ENCODE measurements at regions not wholly inside any gene's neighbourhood (a gene's known extent, or its start where the extent isn't known, plus 50 kb on each side); places are given as distances from the start of the nearest gene placed in this dataset.
"Not testable (repeated sequence)": the region's sequence is repeated elsewhere in the genome, so short reads cannot be mapped to it uniquely, and the experiment has no call there.

DNA sequence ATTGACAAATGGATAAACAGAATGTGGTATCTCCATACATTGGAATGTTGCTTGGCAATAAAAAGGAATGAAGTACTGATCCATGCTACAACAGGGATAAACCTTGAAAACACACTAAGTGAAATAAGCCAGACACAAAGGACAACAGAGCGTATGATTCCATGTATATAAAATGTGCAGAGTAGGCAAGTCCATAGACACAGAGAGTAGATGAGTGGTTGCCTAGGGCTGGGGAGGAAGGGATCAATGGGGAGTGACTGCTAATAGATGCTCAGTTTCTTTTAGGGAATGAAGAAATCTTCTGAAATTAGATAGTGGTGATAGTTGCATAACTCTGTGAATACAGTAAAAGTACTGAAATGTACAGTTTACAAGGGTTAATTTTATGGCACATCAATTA, 59.4 kb upstream of the SMURF2 start:
- DNase-seq: not testable (repeated sequence)

DNA sequence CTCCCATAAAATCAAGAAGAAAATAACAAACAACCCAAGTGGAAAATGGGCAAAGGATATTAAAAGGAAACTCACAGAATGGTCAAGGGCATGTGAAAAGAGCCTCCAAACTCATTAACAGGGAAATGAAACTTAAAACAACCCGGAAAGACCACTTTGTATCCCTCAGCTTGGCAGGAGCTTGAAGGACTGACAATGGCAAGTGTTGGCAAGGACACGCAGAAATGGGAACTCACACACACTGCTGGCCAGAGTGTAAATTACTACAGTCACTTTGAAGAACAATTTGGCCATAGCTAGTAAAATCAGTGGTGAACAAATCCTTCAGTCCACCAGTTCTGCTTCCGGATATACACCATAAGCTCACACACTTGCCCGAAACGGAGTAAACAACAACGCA, 58.1 kb upstream of the SMURF2 start:
- not testable (repeated sequence) for DNase-seq

GRCh38 chr17:64719517-64719916, 57.4 kb upstream of the SMURF2 start:
- not testable (repeated sequence) for DNase-seq

DNA sequence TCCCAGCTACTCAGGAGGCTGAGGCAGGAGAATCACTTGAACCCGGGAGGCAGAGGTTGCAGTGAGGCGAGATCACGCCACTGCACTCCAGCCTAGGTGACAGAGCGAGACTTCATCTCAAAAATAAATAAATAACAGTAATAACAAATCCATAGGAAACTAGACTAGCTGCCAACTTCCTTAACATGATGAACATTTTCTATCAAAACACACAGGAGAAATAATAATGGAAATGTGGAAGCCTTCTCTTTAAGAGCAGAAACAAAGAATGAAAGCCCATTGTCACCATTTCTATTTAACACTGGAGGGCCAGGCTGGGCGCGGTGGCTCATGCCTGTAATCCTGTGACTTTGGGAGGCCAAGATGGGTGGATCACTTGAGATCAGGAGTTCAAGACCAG, 56.7 kb upstream of the SMURF2 start:
- not testable (repeated sequence) for DNase-seq

GRCh38 chr17:64718058-64718457, 56.0 kb upstream of the SMURF2 start:
- DNase-seq: no peak

DNA sequence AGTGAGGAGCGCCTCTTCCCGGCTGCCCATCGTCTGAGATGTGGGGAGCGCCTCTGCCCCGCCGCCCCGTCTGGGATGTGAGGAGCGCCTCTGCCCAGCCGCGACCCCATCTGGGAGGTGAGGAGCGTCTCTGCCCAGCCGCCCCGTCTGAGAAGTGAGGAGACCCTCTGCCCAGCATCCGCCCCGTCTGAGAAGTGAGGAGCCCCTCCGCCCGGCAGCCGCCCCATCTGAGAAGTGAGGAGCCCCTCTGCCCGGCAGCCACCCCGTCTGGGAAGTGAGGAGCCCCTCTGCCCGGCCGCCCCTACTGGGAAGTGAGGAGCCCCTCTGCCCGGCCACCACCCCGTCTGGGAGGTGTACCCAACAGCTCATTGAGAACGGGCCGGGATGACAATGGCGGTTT, 54.4 kb upstream of the SMURF2 start:
- DNase-seq: not testable (repeated sequence)

DNA sequence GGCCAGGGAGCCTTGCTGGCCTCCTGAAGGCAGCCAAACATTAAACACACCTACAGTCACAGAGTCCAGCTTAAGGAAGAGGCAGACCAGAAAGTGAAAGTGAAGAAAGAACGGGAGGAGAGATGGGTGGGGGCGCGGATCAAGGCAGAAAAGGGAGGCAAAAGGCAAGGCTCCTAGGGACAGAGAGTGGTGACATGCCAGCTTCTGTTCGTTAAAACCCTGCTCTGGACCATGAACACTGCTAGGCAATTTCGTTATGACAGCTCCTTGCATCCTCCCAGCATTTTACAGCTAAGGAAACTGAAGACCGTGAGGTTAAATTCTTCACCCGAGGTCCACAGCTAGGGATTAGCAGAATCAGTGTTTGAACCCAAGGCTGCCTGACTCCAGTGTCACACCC, 51.7 kb upstream of the SMURF2 start:
- not testable (repeated sequence) for DNase-seq

DNA sequence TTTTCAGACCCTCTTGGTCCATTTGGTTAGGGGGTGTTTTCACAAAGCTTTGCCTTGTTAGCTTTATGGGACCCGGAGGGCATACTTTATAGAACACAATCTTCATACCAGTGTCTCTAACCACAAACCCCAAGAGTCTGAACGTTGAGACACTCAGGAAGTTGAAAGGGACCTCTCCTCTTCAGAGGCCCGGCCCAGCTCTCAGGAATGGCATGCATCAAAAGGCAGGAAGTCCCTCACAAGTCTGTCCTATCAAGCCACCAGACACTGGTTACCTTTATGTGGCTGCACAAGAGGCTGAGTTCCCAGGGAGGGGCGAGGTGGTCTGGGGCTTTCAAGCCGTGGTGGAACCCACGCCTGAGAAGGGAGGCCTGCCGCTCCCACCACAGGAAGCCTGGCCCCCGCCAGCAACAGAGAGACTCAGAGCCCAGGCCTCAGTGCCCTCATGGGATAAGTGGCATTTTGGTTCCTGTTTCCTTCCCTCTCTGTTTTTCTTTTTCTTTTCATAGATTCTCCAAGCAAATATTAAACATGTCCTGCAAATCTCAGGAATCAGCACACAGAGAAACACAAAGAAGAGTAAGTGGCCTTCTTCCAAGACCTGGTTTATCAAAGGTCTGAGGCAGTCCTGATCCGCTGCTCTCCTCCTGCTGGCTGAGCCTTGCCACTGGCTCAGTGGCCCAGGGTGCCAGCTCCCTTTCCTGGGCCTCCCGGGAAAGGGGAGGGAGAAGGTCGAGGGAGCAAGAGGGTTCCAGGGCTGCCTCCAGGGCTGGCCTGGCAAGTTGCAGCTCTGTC, 50.6 kb upstream of the SMURF2 start:
- peak; percentile 44 for DNase-seq
